H1 (cell line): ENCODE measurements at regions not wholly inside any gene's neighbourhood (a gene's known extent, or its start where the extent isn't known, plus 50 kb on each side); places are given as distances from the start of the nearest gene placed in this dataset.

Experiments
- CTCF ChIA-PET: fragments of 300-600 bp; sonication (Branson Sonifier 250); formaldehyde crosslinking; loops from one replicate; lab custom pipeline; 2021; ENCODE audit not compliant: partially characterized antibody; lab: Charles Lee
- POLR2A ChIA-PET: fragments of 300-600 bp; sonication (Branson Sonifier 250); formaldehyde crosslinking; loops from one replicate; lab custom pipeline; 2021; ENCODE audit warnings: inconsistent platforms; ENCODE audit not compliant: partially characterized antibody; lab: Charles Lee
- DNase-seq, 2 experiments: peaks; one replicate each; pipeline versions ENCODE4 v3.0.0 to v3.0.0-alpha.2; 2010 to 2022; ENCODE audit warnings: low spot score in 2 of 2, low read depth in 1 of 2, mixed read lengths in 1 of 2
- FAIRE-seq: peaks from 2 replicates; lab custom pipeline; 2011; peaks lifted over from hg19 to GRCh38; lab: Jason Lieb, UNC
- H2AFZ ChIP-seq: 2 replicates; pipeline ENCODE4 v1.8.1; 2012; ENCODE audit warnings: low read length, inconsistent platforms
- H2AK5ac ChIP-seq: 2 replicates; pipeline ENCODE4 v1.6.1; 2013; ENCODE audit warnings: low read depth, low read length
- H2BK120ac ChIP-seq: replicated peaks from 2 replicates; pipeline ENCODE3; 2013; ENCODE audit warnings: low read depth, low read length, inconsistent platforms
- H2BK12ac ChIP-seq: 2 replicates; pipeline ENCODE4 v1.6.1; 2013; ENCODE audit warnings: low read depth, low read length
- H2BK15ac ChIP-seq: 2 replicates; pipeline ENCODE4 v1.6.1; 2013; ENCODE audit warnings: low read length
- H2BK20ac ChIP-seq: 2 replicates; pipeline ENCODE4 v1.6.1; 2013; ENCODE audit warnings: low read length
- H2BK5ac ChIP-seq: 2 replicates; pipeline ENCODE4 v1.6.1; 2013; ENCODE audit warnings: low read depth, low read length
- H3K14ac ChIP-seq: 2 replicates; pipeline ENCODE4 v1.6.1; 2013; ENCODE audit warnings: inconsistent platforms; ENCODE audit not compliant: insufficient read length
- H3K18ac ChIP-seq: 2 replicates; pipeline ENCODE4 v1.6.1; 2013; ENCODE audit warnings: low read length; ENCODE audit errors: extremely low read depth
- H3K23ac ChIP-seq: 2 replicates; pipeline ENCODE4 v1.6.1; 2013; ENCODE audit warnings: inconsistent platforms; ENCODE audit not compliant: insufficient read length
- H3K23me2 ChIP-seq: 2 replicates; pipeline ENCODE4 v1.6.1; 2013; ENCODE audit warnings: low read depth, low read length
- H3K27ac ChIP-seq: 2 replicates; pipeline ENCODE4 v1.6.1; 2011; ENCODE audit warnings: low read depth, low read length, inconsistent platforms
- H3K27me3 ChIP-seq, 4 experiments: replicated peaks in 1 of 4; 1 replicate in 1 of 4; 2 replicates in 3 of 4; pipeline versions ENCODE4 v1.6.1 to v1.8.1; 2011 to 2013; ENCODE audit warnings: low read length in 3 of 4, mild to moderate bottlenecking in 3 of 4, inconsistent platforms in 2 of 4, mixed read lengths in 2 of 4, moderate library complexity in 1 of 4; ENCODE audit not compliant: control insufficient read depth in 3 of 4, insufficient read depth in 3 of 4; ENCODE audit errors: extremely low read depth in 1 of 4
- H3K36me3 ChIP-seq, 4 experiments: 2 replicates each; pipeline versions ENCODE4 v1.6.1 to v1.8.1; 2011 to 2013; ENCODE audit warnings: mild to moderate bottlenecking in 4 of 4, low read length in 3 of 4, moderate library complexity in 2 of 4, control low read depth in 1 of 4, inconsistent platforms in 1 of 4; ENCODE audit not compliant: insufficient read depth in 4 of 4, control insufficient read depth in 2 of 4
- H3K4ac ChIP-seq: replicated peaks from 2 replicates; pipeline ENCODE3; 2013; ENCODE audit warnings: low read length, low read depth, mixed read lengths, inconsistent platforms; ENCODE audit not compliant: insufficient read length
- H3K4me1 ChIP-seq, 4 experiments: replicated peaks in 1 of 4; 1 replicate in 1 of 4; 2 replicates in 3 of 4; pipeline versions ENCODE4 v1.6.1 to v1.8.1; 2011 to 2013; ENCODE audit warnings: low read length in 3 of 4, inconsistent platforms in 2 of 4, mixed read lengths in 1 of 4; ENCODE audit not compliant: insufficient read depth in 4 of 4, control insufficient read depth in 3 of 4
- H3K4me2 ChIP-seq, 2 experiments: 2 replicates each; pipeline versions ENCODE4 v1.6.1 to v1.8.1; 2011 to 2013; ENCODE audit warnings: low read depth in 2 of 2, low read length in 2 of 2, control low read depth in 1 of 2, inconsistent platforms in 1 of 2, mild to moderate bottlenecking in 1 of 2; ENCODE audit not compliant: insufficient read depth in 1 of 2
- H3K4me3 ChIP-seq, 4 experiments: fragments of 200-600, 300-600 bp in 1 of 4; sonication (generic), shearing (Covaris generic), sonication (Bioruptor Twin) in 1 of 4; 2 replicates each; pipeline versions ENCODE4 v1.5.1 to v1.8.1; 2011 to 2016; ENCODE audit warnings: low read length in 4 of 4, low read depth in 3 of 4, control low read depth in 2 of 4, inconsistent platforms in 2 of 4, mild to moderate bottlenecking in 2 of 4, mixed read lengths in 1 of 4, moderate library complexity in 1 of 4; ENCODE audit not compliant: insufficient read depth in 2 of 4; ENCODE audit errors: extremely low read depth in 1 of 4
- H3K56ac ChIP-seq: replicated peaks from 2 replicates; pipeline ENCODE3; 2013; ENCODE audit warnings: low read depth, mild to moderate bottlenecking, mixed read lengths, low read length, inconsistent platforms; ENCODE audit not compliant: insufficient read length
- H3K79me1 ChIP-seq: 2 replicates; pipeline ENCODE4 v1.6.1; 2013; ENCODE audit warnings: low read depth, low read length, control low read depth
- H3K79me2 ChIP-seq, 2 experiments: 2 replicates each; pipeline versions ENCODE4 v1.6.1 to v1.8.1; 2012 to 2013; ENCODE audit warnings: low read length in 2 of 2, mild to moderate bottlenecking in 2 of 2, inconsistent platforms in 1 of 2; ENCODE audit not compliant: insufficient read depth in 2 of 2, control insufficient read depth in 1 of 2
- H3K9ac ChIP-seq, 4 experiments: replicated peaks in 1 of 4; 1 replicate in 1 of 4; 2 replicates in 3 of 4; pipeline versions ENCODE4 v1.6.1 to v1.8.1; 2011 to 2013; ENCODE audit warnings: low read depth in 3 of 4, low read length in 3 of 4, control low read depth in 2 of 4, mild to moderate bottlenecking in 2 of 4, moderate library complexity in 2 of 4, inconsistent platforms in 1 of 4; ENCODE audit errors: extremely low read depth in 1 of 4
- H3K9me3 ChIP-seq, 2 experiments: 2 replicates each; pipeline versions ENCODE4 v1.6.1 to v1.8.1; 2012 to 2013; ENCODE audit warnings: mild to moderate bottlenecking in 2 of 2, moderate library complexity in 2 of 2, control low read depth in 1 of 2, inconsistent platforms in 1 of 2, low read depth in 1 of 2, low read length in 1 of 2, mixed read lengths in 1 of 2; ENCODE audit not compliant: insufficient read depth in 2 of 2
- H4K20me1 ChIP-seq, 2 experiments: replicated peaks in 1 of 2; 2 replicates each; pipeline versions ENCODE3 to v1.8.1; 2011 to 2013; ENCODE audit warnings: inconsistent platforms in 2 of 2, low read length in 2 of 2, mild to moderate bottlenecking in 1 of 2; ENCODE audit not compliant: insufficient read depth in 2 of 2, control insufficient read depth in 1 of 2
- H4K5ac ChIP-seq: 2 replicates; pipeline ENCODE4 v1.6.1; 2013; ENCODE audit warnings: low read length, low read depth, mixed read lengths, inconsistent platforms; ENCODE audit not compliant: insufficient read length
- H4K8ac ChIP-seq: 2 replicates; pipeline ENCODE4 v1.8.0; 2013; ENCODE audit warnings: mild to moderate bottlenecking, moderate library complexity, low read length, inconsistent platforms; ENCODE audit not compliant: insufficient read depth; ENCODE audit errors: extremely low read depth
- H4K91ac ChIP-seq: replicated peaks from 2 replicates; pipeline ENCODE3; 2013; ENCODE audit warnings: low read length, mixed read lengths, inconsistent platforms; ENCODE audit not compliant: insufficient read length
- ATF2 ChIP-seq: IDR thresholded peaks from 2 replicates; pipeline ENCODE4 v1.6.1; 2012; ENCODE audit warnings: low read length, inconsistent platforms
- BCL11A ChIP-seq, 2 experiments: IDR thresholded peaks; one replicate each; pipeline ENCODE4 v1.6.1; 2011; ENCODE audit warnings: low read depth in 2 of 2, low read length in 2 of 2, mild to moderate bottlenecking in 2 of 2
- CREB1 ChIP-seq: IDR thresholded peaks from 2 replicates; pipeline ENCODE4 v1.6.1; 2012; ENCODE audit warnings: inconsistent platforms
- CTCF ChIP-seq, 3 experiments: IDR thresholded peaks; 1 replicate in 2 of 3; 2 replicates in 1 of 3; pipeline versions ENCODE4 v1.5.1 to v1.6.1; 2011; ENCODE audit warnings: low read length in 3 of 3, mild to moderate bottlenecking in 3 of 3, inconsistent platforms in 2 of 3, low read depth in 1 of 3, moderate library complexity in 1 of 3; ENCODE audit not compliant: insufficient read depth in 1 of 3; ENCODE audit errors: control extremely low read depth in 1 of 3
- EZH2 ChIP-seq: fragments of 200-600 bp; sonication (generic); IDR thresholded peaks from 2 replicates; pipeline ENCODE4 v1.7.1; 2012; ENCODE audit warnings: low read depth, mild to moderate bottlenecking, moderate library complexity, low read length, inconsistent platforms; ENCODE audit not compliant: severe bottlenecking
- HDAC2 ChIP-seq, 2 experiments: fragments of 300-600 bp in 1 of 2; sonication (generic) in 1 of 2; IDR thresholded peaks; 2 replicates each; pipeline ENCODE4 v1.6.1; 2011 to 2012; ENCODE audit warnings: low read depth in 2 of 2, low read length in 2 of 2, mild to moderate bottlenecking in 2 of 2, moderate library complexity in 2 of 2, borderline replicate concordance in 1 of 2, inconsistent platforms in 1 of 2
- KDM5A ChIP-seq: fragments of 200-600 bp; IDR thresholded peaks from 2 replicates; pipeline ENCODE4 v1.7.1; 2012; ENCODE audit warnings: mild to moderate bottlenecking, low read length, inconsistent platforms, mixed read lengths
- TAF1 ChIP-seq: IDR thresholded peaks from 2 replicates; pipeline ENCODE4 v1.6.1; 2011; ENCODE audit warnings: mild to moderate bottlenecking, low read depth, low read length
- WGBS, 2 experiments: shearing (Covaris generic) in 1 of 2; methylation state at CpG; one replicate each; pipeline versions ENCODE4 v1.1.6 to v1.1.7; 2013 to 2015; ENCODE audit warnings: low lambda C conversion rate in 2 of 2, mixed read lengths in 2 of 2, inconsistent platforms in 1 of 2, low coverage in 1 of 2, missing lambda C conversion rate in 1 of 2; ENCODE audit not compliant: insufficient replicate concordance in 2 of 2, insufficient coverage in 1 of 2, insufficient read length in 1 of 2; ENCODE audit errors: extremely low coverage in 1 of 2, missing lambda C conversion rate in 1 of 2; 5-methylcytosine and 5-hydroxymethylcytosine counted together

- Histone ChIP-seq H3K79me1 (no peaks in the 10 kb centered on the region), H2BK12ac (no peak overlapping the region), H3K27ac (no peak overlapping the region), H2BK15ac (no peak overlapping the region), H2BK5ac (no peak overlapping the region), H2BK120ac (no peak overlapping the region), H4K5ac (no peak overlapping the region), H3K56ac (no peak overlapping the region), H4K20me1 (no peaks in the 10 kb centered on the region), H3K14ac (no peak overlapping the region), H3K4me3 (no peak overlapping the region), H4K91ac (no peak overlapping the region), H2BK20ac (no peak overlapping the region), H2AFZ (peak overlapping the region; percentile 61), H3K9me3 (no peaks in the 10 kb centered on the region), H2AK5ac (no peak overlapping the region), H3K23ac (no peak overlapping the region), H3K4me1 (peaks cover 0 to 11% (median 4%) of the 10 kb centered on the region in 4 experiments; a peak in 5 of 7 replicates), H3K4ac (no peak overlapping the region), H3K27me3 (no peaks in the 10 kb centered on the region), H3K23me2 (no peaks in the 10 kb centered on the region), H3K18ac (no peak overlapping the region), H3K79me2 (no peaks in the 10 kb centered on the region), H3K9ac (no peak overlapping the region), H3K4me2 (no peak overlapping the region; a peak in 1 of 4 replicates), H3K36me3 (no peaks in the 10 kb centered on the region), H4K8ac (no peak overlapping the region)
- FAIRE-seq: no peak
- 78% methylated on average over 11 of the region's 11 CpGs; no CpG with 5 or more reads in 1 of the 2 experiments for WGBS, 2 experiments
- CTCF ChIA-PET: interaction anchor here (0.6 to 1.5 kb wide), 4 partner anchors 105 to 643 kb away, joined by 3 to 4 read pairs (median 4); no protein-coding TSS in a partner anchor
- POLR2A ChIA-PET: no interaction called here
- DNase-seq: no peak
- no peak for TF ChIP-seq CREB1
- no peak for TF ChIP-seq ATF2
- TF ChIP-seq CTCF (IDR thresholded peaks at IDR 0.05; ENCODE audit: control extremely low read depth in 1 of 3, insufficient read depth in 1 of 3, low read depth in 1 of 3, low read length in 3 of 3): no peak
- no peak for TF ChIP-seq EZH2
- TF ChIP-seq KDM5A: no peak
- no peak for TF ChIP-seq TAF1
- TF ChIP-seq BCL11A (IDR thresholded peaks at IDR 0.05; ENCODE audit: low read depth in 2 of 2, low read length in 2 of 2): no peak
- no peak for TF ChIP-seq HDAC2 (IDR thresholded peaks at IDR 0.05; ENCODE audit: borderline replicate concordance in 1 of 2, low read depth in 2 of 2, low read length in 2 of 2)
Measured at GRCh38 chr4:180134091-180134866, 2108.9 kb upstream of the TENM3 start.
